ENCODE measurements at regions not wholly inside any gene's neighbourhood (a gene's known extent, or its start where the extent isn't known, plus 50 kb on each side); places are given as distances from the start of the nearest gene placed in this dataset.

GRCh38 chr14:65277580-65278270 lies 134.8 kb upstream of the FUT8 start:
- no peak for TF ChIP-seq ZNF274 (IDR thresholded peaks at IDR 0.05; ENCODE audit: low read depth, low read length)
- TF ChIP-seq YY1 (IDR thresholded peaks at IDR 0.05; ENCODE audit: insufficient read depth, insufficient read length), result no peak
- no peak for TF ChIP-seq SUZ12 (IDR thresholded peaks at IDR 0.05; ENCODE audit: extremely low read depth, insufficient read depth, insufficient read length)
